ENCODE measurements at regions not wholly inside any gene's neighbourhood (a gene's known extent, or its start where the extent isn't known, plus 50 kb on each side); places are given as distances from the start of the nearest gene placed in this dataset.

DNA sequence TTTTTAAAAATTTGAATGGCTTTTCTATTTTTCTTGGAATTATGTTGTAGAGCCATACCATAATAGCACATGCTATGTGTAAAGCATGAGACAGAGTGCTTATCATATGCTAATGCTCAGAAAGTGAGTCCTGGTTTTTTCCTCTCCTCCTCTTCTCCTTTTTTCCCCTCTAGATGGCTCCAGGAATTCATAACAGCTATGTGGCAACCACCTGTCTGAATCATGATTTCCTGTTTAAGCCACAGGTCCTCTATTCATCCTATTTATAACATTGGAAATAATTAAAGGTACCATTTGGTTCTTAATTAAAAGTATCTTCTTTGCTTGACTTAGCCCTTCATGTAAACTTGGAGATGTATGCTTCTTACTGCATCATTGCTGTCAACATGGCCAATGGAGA is 260.0 kb upstream of the MAP3K7 start:
- TF ChIP-seq, protein P1, sequence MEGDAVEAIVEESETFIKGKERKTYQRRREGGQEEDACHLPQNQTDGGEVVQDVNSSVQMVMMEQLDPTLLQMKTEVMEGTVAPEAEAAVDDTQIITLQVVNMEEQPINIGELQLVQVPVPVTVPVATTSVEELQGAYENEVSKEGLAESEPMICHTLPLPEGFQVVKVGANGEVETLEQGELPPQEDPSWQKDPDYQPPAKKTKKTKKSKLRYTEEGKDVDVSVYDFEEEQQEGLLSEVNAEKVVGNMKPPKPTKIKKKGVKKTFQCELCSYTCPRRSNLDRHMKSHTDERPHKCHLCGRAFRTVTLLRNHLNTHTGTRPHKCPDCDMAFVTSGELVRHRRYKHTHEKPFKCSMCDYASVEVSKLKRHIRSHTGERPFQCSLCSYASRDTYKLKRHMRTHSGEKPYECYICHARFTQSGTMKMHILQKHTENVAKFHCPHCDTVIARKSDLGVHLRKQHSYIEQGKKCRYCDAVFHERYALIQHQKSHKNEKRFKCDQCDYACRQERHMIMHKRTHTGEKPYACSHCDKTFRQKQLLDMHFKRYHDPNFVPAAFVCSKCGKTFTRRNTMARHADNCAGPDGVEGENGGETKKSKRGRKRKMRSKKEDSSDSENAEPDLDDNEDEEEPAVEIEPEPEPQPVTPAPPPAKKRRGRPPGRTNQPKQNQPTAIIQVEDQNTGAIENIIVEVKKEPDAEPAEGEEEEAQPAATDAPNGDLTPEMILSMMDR (conservative IDR thresholded peaks at IDR 0.05 in 1 of 2, IDR thresholded peaks at IDR 0.05 in 1 of 2; ENCODE audit: extremely low read depth in 1 of 2, insufficient read depth in 1 of 2, low read depth in 1 of 2, low read length in 2 of 2) = peak; percentile 17 to 65
- TF ChIP-seq EZH2 (IDR thresholded peaks at IDR 0.05; ENCODE audit: borderline replicate concordance, low read length) = no peak

All from mammary epithelial cell (primary cell).